MM.1S (cell line): ENCODE measurements at regions not wholly inside any gene's neighbourhood (a gene's known extent, or its start where the extent isn't known, plus 50 kb on each side); places are given as distances from the start of the nearest gene placed in this dataset.

Experiments used
- CTCF ChIP-seq: fragments of 300-600 bp; sonication (generic); IDR thresholded peaks from 2 replicates; pipeline ENCODE4 v1.5.1; 2016; ENCODE audit warnings: antibody characterized with exemption, low read length, mixed read lengths
- EZH2phosphoT487 ChIP-seq: fragments of 300-600 bp; sonication (generic); IDR thresholded peaks from 2 replicates; pipeline ENCODE4 v1.6.1; 2018; ENCODE audit warnings: antibody characterized with exemption, low read length

- TF ChIP-seq EZH2phosphoT487 (no peak), CTCF (no peak)
Observed at GRCh38 chr2:176446718-176447414, 177.6 kb downstream of the MTX2 start.
